ENCODE measurements at regions not wholly inside any gene's neighbourhood (a gene's known extent, or its start where the extent isn't known, plus 50 kb on each side); places are given as distances from the start of the nearest gene placed in this dataset.

- DNase-seq (ENCODE audit: low read depth): no peak
- TF ChIP-seq CTCF (IDR thresholded peaks at IDR 0.05; ENCODE audit: low read depth, low read length, missing control alignments): no peak
- H3K4me3 ChIP-seq (ENCODE audit: low read depth, low read length): no peak overlapping the region
Measured at GRCh38 chr18:71729611-71730010, 814.5 kb downstream of the CBLN2 start.

- TF ChIP-seq CTCF (IDR thresholded peaks at IDR 0.05; ENCODE audit: low read depth, low read length, missing control alignments): no peak
- no peak for DNase-seq (ENCODE audit: low read depth)
- H3K4me3 ChIP-seq (ENCODE audit: low read depth, low read length): no peak overlapping the region
Measured at GRCh38 chr18:71727909-71728308, 816.2 kb downstream of the CBLN2 start.

GRCh38 chr18:71725256-71725655 lies 818.9 kb downstream of the CBLN2 start:
- H3K4me3 ChIP-seq (ENCODE audit: low read depth, low read length): no peak overlapping the region
- DNase-seq (ENCODE audit: low read depth): no peak
- TF ChIP-seq CTCF (IDR thresholded peaks at IDR 0.05; ENCODE audit: low read depth, low read length, missing control alignments): no peak

- TF ChIP-seq CTCF (IDR thresholded peaks at IDR 0.05; ENCODE audit: low read depth, low read length, missing control alignments): no peak
- no peak for DNase-seq (ENCODE audit: low read depth)
- H3K4me3 ChIP-seq (ENCODE audit: low read depth, low read length): no peak overlapping the region
Measured at GRCh38 chr18:71707985-71708500, 836.1 kb downstream of the CBLN2 start.

- no peak overlapping the region for H3K4me3 ChIP-seq (ENCODE audit: low read depth, low read length)
- DNase-seq (ENCODE audit: low read depth): no peak
- TF ChIP-seq CTCF (IDR thresholded peaks at IDR 0.05; ENCODE audit: low read depth, low read length, missing control alignments): no peak
Measured at GRCh38 chr18:71707400-71707799, 836.7 kb downstream of the CBLN2 start.

GRCh38 chr18:71689416-71690160 lies 854.6 kb downstream of the CBLN2 start:
- DNase-seq (ENCODE audit: low read depth): no peak
- TF ChIP-seq CTCF (IDR thresholded peaks at IDR 0.05; ENCODE audit: low read depth, low read length, missing control alignments): no peak
- H3K4me3 ChIP-seq (ENCODE audit: low read depth, low read length): no peak overlapping the region

GRCh38 chr18:71682591-71682990 lies 861.6 kb downstream of the CBLN2 start:
- H3K4me3 ChIP-seq (ENCODE audit: low read depth, low read length): no peak overlapping the region
- no peak for TF ChIP-seq CTCF (IDR thresholded peaks at IDR 0.05; ENCODE audit: low read depth, low read length, missing control alignments)
- no peak for DNase-seq (ENCODE audit: low read depth)
